ENCODE measurements at regions not wholly inside any gene's neighbourhood (a gene's known extent, or its start where the extent isn't known, plus 50 kb on each side); places are given as distances from the start of the nearest gene placed in this dataset.

DNA sequence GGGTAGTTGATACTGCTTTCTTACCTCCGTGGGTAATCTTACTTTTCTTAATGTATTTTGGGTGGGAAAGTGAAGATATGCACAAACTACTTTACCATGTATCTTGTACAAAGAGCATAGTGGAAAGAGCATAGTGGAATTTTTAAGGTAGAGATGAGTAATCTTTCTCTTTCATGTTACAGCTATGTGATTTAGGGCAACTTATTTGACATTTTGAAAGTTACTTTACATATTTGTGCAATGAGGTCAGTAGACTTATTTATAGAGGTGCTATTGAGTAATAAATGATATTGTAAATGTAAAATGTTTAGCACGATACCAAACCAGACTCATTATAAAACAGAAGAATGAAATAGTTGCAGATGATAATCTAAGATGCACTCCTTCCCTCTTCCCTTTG is 351.2 kb downstream of the TRAM1L1 start:
- no peaks in the 10 kb centered on the region for H3K27me3 ChIP-seq (ENCODE audit: control insufficient read depth, insufficient read depth, low read length)
- no peak for DNase-seq (ENCODE audit: low read depth, low spot score)
- CTCF ChIA-PET: no interaction called here
- POLR2A ChIA-PET: no interaction called here
- TF ChIP-seq, protein P1, sequence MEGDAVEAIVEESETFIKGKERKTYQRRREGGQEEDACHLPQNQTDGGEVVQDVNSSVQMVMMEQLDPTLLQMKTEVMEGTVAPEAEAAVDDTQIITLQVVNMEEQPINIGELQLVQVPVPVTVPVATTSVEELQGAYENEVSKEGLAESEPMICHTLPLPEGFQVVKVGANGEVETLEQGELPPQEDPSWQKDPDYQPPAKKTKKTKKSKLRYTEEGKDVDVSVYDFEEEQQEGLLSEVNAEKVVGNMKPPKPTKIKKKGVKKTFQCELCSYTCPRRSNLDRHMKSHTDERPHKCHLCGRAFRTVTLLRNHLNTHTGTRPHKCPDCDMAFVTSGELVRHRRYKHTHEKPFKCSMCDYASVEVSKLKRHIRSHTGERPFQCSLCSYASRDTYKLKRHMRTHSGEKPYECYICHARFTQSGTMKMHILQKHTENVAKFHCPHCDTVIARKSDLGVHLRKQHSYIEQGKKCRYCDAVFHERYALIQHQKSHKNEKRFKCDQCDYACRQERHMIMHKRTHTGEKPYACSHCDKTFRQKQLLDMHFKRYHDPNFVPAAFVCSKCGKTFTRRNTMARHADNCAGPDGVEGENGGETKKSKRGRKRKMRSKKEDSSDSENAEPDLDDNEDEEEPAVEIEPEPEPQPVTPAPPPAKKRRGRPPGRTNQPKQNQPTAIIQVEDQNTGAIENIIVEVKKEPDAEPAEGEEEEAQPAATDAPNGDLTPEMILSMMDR (IDR thresholded peaks at IDR 0.05): no peak
- TF ChIP-seq TCF7L2 (IDR thresholded peaks at IDR 0.05; ENCODE audit: low read depth, low read length): no peak
- no peaks in the 10 kb centered on the region for H3K36me3 ChIP-seq (ENCODE audit: control insufficient read depth, insufficient read depth, low read length)
- in situ Hi-C loops (cut with HindIII; ENCODE audit: low pct_unique_long_range_greater_than_20kb, low sequenced_read_pairs): no loop called here
- no peaks in the 10 kb centered on the region for H3K9me3 ChIP-seq (ENCODE audit: control insufficient read depth, insufficient read depth, low read depth, low read length)
- ATAC-seq: no peak
- H3K4me1 ChIP-seq (ENCODE audit: control insufficient read depth, insufficient read depth, low read length): no peaks in the 10 kb centered on the region
- intact Hi-C loops (cut with micrococcal nuclease; ENCODE audit: unreplicated experiment): no loop called here
- H3K27ac ChIP-seq (ENCODE audit: low read length): no peak overlapping the region
- no TSS peak for BruUV-seq (replicated peaks)
- H3K4me3 ChIP-seq (ENCODE audit: low read depth in 2 of 2, low read length in 2 of 2): no peak overlapping the region

DNA sequence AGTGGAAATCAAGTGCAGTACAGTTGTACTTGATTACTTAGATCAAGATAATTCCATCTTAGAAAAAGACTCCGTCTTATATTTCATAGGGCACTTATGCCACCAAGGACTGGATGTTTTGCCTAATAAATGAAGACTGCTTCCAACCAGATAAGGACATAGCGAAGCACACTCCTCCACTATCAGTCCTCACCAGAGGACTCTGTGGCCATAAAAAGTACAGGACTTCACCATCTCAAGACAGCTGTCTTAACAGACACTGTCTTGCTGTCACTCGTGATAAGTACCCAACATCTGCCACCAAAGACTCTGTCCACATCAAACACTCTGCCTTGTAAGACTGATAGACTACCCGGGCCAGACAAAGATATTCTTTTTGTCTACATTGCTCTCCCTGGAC is 352.0 kb downstream of the TRAM1L1 start:
- ChIA-PET CTCF (no interaction called here), POLR2A (no interaction called here)
- intact Hi-C loops (cut with micrococcal nuclease; ENCODE audit: unreplicated experiment): no loop called here
- Histone ChIP-seq H3K9me3 (ENCODE audit: control insufficient read depth, insufficient read depth, low read depth, low read length) (no peaks in the 10 kb centered on the region), H3K4me3 (ENCODE audit: low read depth in 2 of 2, low read length in 2 of 2) (no peak overlapping the region), H3K27me3 (ENCODE audit: control insufficient read depth, insufficient read depth, low read length) (no peaks in the 10 kb centered on the region), H3K36me3 (ENCODE audit: control insufficient read depth, insufficient read depth, low read length) (no peaks in the 10 kb centered on the region), H3K4me1 (ENCODE audit: control insufficient read depth, insufficient read depth, low read length) (no peaks in the 10 kb centered on the region), H3K27ac (ENCODE audit: low read length) (no peak overlapping the region)
- DNase-seq (ENCODE audit: low read depth, low spot score) (no peak), ATAC-seq (no peak)
- in situ Hi-C loops (cut with HindIII; ENCODE audit: low pct_unique_long_range_greater_than_20kb, low sequenced_read_pairs): no loop called here
- BruUV-seq (replicated peaks): no TSS peak
- TF ChIP-seq, protein P2, sequence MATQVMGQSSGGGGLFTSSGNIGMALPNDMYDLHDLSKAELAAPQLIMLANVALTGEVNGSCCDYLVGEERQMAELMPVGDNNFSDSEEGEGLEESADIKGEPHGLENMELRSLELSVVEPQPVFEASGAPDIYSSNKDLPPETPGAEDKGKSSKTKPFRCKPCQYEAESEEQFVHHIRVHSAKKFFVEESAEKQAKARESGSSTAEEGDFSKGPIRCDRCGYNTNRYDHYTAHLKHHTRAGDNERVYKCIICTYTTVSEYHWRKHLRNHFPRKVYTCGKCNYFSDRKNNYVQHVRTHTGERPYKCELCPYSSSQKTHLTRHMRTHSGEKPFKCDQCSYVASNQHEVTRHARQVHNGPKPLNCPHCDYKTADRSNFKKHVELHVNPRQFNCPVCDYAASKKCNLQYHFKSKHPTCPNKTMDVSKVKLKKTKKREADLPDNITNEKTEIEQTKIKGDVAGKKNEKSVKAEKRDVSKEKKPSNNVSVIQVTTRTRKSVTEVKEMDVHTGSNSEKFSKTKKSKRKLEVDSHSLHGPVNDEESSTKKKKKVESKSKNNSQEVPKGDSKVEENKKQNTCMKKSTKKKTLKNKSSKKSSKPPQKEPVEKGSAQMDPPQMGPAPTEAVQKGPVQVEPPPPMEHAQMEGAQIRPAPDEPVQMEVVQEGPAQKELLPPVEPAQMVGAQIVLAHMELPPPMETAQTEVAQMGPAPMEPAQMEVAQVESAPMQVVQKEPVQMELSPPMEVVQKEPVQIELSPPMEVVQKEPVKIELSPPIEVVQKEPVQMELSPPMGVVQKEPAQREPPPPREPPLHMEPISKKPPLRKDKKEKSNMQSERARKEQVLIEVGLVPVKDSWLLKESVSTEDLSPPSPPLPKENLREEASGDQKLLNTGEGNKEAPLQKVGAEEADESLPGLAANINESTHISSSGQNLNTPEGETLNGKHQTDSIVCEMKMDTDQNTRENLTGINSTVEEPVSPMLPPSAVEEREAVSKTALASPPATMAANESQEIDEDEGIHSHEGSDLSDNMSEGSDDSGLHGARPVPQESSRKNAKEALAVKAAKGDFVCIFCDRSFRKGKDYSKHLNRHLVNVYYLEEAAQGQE (IDR thresholded peaks at IDR 0.05; ENCODE audit: insufficient read depth in 1 of 2, low read depth in 2 of 2, low read length in 1 of 2): no peak
- TF ChIP-seq TCF7L2 (IDR thresholded peaks at IDR 0.05; ENCODE audit: low read depth, low read length): no peak

DNA sequence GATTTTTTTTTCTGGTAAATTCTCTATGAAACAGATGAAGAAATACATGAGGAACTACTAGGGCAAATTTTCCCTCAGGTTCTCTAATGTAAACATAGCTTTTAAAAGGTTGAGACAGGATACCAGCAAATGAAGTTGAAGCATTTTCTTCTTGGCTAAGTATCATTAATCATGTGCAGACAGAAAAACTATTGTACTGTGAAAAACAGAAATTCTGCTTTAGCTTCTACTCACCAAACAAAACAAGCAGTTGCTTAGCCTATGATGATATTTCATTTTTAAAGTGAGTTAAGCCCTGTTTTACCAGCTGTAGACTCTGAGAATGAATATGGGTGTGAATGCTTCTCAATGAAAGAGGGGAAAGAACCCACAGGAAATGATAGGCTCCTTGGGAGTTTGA is 358.9 kb downstream of the TRAM1L1 start:
- POLR2A ChIA-PET: no interaction called here
- H3K4me1 ChIP-seq (ENCODE audit: control insufficient read depth, insufficient read depth, low read length): no peaks in the 10 kb centered on the region
- TF ChIP-seq POLR2AphosphoS5 (IDR thresholded peaks at IDR 0.05; ENCODE audit: low read depth, low read length): no peak
- H3K27me3 ChIP-seq (ENCODE audit: control insufficient read depth, insufficient read depth, low read length): no peaks in the 10 kb centered on the region
- in situ Hi-C loops (cut with HindIII; ENCODE audit: low pct_unique_long_range_greater_than_20kb, low sequenced_read_pairs) (no loop called here), intact Hi-C loops (cut with micrococcal nuclease; ENCODE audit: unreplicated experiment) (no loop called here)
- CTCF ChIA-PET: no interaction called here
- no peak overlapping the region for H3K4me3 ChIP-seq (ENCODE audit: low read depth in 2 of 2, low read length in 2 of 2)
- no peaks in the 10 kb centered on the region for H3K9me3 ChIP-seq (ENCODE audit: control insufficient read depth, insufficient read depth, low read depth, low read length)
- DNase-seq (ENCODE audit: low read depth, low spot score) (no peak), ATAC-seq (no peak)
- BruUV-seq (replicated peaks): no TSS peak
- H3K36me3 ChIP-seq (ENCODE audit: control insufficient read depth, insufficient read depth, low read length): no peaks in the 10 kb centered on the region
- no peak overlapping the region for H3K27ac ChIP-seq (ENCODE audit: low read length)

DNA sequence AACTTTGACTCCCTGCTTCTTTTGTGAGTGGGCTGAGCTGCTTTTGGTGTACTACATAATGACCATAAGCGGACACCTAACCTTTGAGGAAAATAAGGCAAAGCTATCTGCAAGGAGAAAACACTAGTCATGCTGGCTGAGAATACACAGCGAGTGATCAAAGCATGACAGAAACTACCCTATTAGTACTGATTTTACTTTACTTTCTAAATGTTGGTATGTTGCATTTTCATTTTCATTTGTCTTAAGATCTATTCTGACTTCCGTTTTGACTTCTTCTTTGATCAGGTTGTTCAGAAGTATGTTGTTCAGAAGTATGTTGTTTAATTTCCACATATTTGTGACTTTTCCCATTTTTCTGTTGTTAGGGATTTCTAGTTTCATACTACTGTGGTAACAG is 361.1 kb downstream of the TRAM1L1 start:
- TF ChIP-seq, protein P2 (IDR thresholded peaks at IDR 0.05; ENCODE audit: insufficient read depth in 1 of 2, low read depth in 2 of 2, low read length in 1 of 2): no peak
- TF ChIP-seq SIN3A (IDR thresholded peaks at IDR 0.05; ENCODE audit: borderline replicate concordance, insufficient read depth, low read depth, low read length): no peak
- no peak overlapping the region for H3K4me3 ChIP-seq (ENCODE audit: low read depth in 2 of 2, low read length in 2 of 2)
- H3K4me1 ChIP-seq (ENCODE audit: control insufficient read depth, insufficient read depth, low read length): no peaks in the 10 kb centered on the region
- H3K27me3 ChIP-seq (ENCODE audit: control insufficient read depth, insufficient read depth, low read length): no peaks in the 10 kb centered on the region
- no peaks in the 10 kb centered on the region for H3K36me3 ChIP-seq (ENCODE audit: control insufficient read depth, insufficient read depth, low read length)
- POLR2A ChIA-PET: no interaction called here
- CTCF ChIA-PET: no interaction called here
- BruUV-seq (replicated peaks): no TSS peak
- in situ Hi-C loops (cut with HindIII; ENCODE audit: low pct_unique_long_range_greater_than_20kb, low sequenced_read_pairs): no loop called here
- no peak overlapping the region for H3K27ac ChIP-seq (ENCODE audit: low read length)
- ATAC-seq (no peak), DNase-seq (ENCODE audit: low read depth, low spot score) (no peak)
- intact Hi-C loops (cut with micrococcal nuclease; ENCODE audit: unreplicated experiment): no loop called here
- no peaks in the 10 kb centered on the region for H3K9me3 ChIP-seq (ENCODE audit: control insufficient read depth, insufficient read depth, low read depth, low read length)
